Osteoblast (primary cell): ENCODE measurements at regions not wholly inside any gene's neighbourhood (a gene's known extent, or its start where the extent isn't known, plus 50 kb on each side); places are given as distances from the start of the nearest gene placed in this dataset.

Experiments
- DNase-seq: peaks from one replicate; pipeline ENCODE4 v3.0.0; 2011; ENCODE audit warnings: low spot score, mixed read lengths; ENCODE audit not compliant: insufficient read length; ENCODE audit errors: missing footprints
- H2AFZ ChIP-seq: 2 replicates; pipeline ENCODE4 v1.6.0; 2011; ENCODE audit warnings: mild to moderate bottlenecking, low read length
- H3K27ac ChIP-seq: 2 replicates; pipeline ENCODE4 v1.5.1; 2011; ENCODE audit warnings: mild to moderate bottlenecking, low read depth, low read length, moderate library complexity
- H3K27me3 ChIP-seq: 2 replicates; pipeline ENCODE4 v1.6.0; 2012; ENCODE audit warnings: mild to moderate bottlenecking, control low read depth, inconsistent platforms, low read length, moderate library complexity; ENCODE audit not compliant: insufficient read depth
- H3K36me3 ChIP-seq: 2 replicates; pipeline ENCODE4 v1.5.1; 2011; ENCODE audit warnings: mild to moderate bottlenecking, low read length, control low read depth, moderate library complexity; ENCODE audit not compliant: insufficient read depth
- H3K4me1 ChIP-seq: 2 replicates; pipeline ENCODE4 v1.5.1; 2011; ENCODE audit warnings: mild to moderate bottlenecking, low read length, control low read depth, moderate library complexity; ENCODE audit not compliant: insufficient read depth
- H3K4me2 ChIP-seq: 2 replicates; pipeline ENCODE4 v1.6.0; 2011; ENCODE audit warnings: mild to moderate bottlenecking, low read length; ENCODE audit not compliant: insufficient read depth
- H3K4me3 ChIP-seq: fragments of 200-600 bp; sonication (generic); 3 replicates; pipeline ENCODE4 v1.5.1; 2012; ENCODE audit warnings: mild to moderate bottlenecking, low read length, inconsistent platforms; ENCODE audit not compliant: insufficient read depth
- H3K79me2 ChIP-seq: 2 replicates; pipeline ENCODE4 v1.6.0; 2012; ENCODE audit warnings: mild to moderate bottlenecking, low read length, control low read depth, inconsistent platforms; ENCODE audit not compliant: insufficient read depth
- H3K9me3 ChIP-seq: 2 replicates; pipeline ENCODE4 v1.5.1; 2011; ENCODE audit warnings: low read depth, low read length, control low read depth
- H4K20me1 ChIP-seq: 2 replicates; pipeline ENCODE4 v1.6.0; 2012; ENCODE audit warnings: mild to moderate bottlenecking, low read length, control low read depth; ENCODE audit not compliant: insufficient read depth
- CTCF ChIP-seq: IDR thresholded peaks from 2 replicates; pipeline ENCODE4 v1.5.1; 2011; ENCODE audit warnings: mild to moderate bottlenecking, low read depth, low read length, moderate library complexity; ENCODE audit errors: extremely low read depth

DNA sequence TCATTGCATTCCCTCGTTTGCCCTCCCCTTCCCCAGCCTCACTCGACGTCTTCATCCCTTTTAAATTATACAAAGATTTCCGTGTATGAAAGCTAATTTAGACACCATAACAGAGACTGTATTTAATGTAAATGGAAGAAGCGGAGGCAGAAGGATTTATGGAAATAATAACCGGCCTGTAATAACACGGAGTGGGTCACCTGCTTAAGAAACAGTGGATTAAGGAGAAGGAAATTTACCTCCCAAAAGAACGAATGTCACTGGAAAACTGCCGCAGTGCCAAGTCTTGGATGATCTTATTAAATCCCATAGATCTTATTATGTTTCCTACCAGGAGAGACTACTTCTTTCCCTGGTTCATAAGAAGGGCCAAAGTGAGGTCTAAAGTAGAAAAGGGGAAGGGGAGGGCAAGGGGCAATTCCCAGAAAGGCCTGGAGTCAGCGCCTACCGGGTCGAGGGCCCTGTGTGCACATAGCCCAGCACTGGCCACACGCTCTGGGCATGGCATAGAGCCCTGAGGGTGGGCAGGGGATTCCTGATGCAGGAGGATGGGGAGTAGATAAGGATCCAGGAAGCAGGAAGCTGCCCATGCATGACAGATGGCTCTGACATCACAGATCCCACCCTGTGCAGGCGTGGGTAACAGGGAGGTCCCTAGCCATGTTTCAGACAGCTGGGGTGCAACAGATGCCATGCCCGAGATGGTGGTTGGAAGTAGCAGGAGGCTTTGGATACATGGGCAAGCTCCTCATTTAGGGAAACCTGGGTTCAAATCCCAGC lies 56.2 kb upstream of the RPL38 start:
- H3K4me1 ChIP-seq, result no peaks in the 10 kb centered on the region

GRCh38 chr17:74147966-74148365 lies 55.5 kb upstream of the RPL38 start:
- Histone ChIP-seq H3K9me3 (no peaks in the 10 kb centered on the region), H2AFZ (no peak overlapping the region)
- TF ChIP-seq CTCF, result no peak

More for the DNA sequence above, 56.2 kb upstream of the RPL38 start:
- no peak overlapping the region for H3K4me2 ChIP-seq
- no peak overlapping the region for H3K4me3 ChIP-seq
- H3K79me2 ChIP-seq, result no peaks in the 10 kb centered on the region
- DNase-seq, result no peak
- H3K9me3 ChIP-seq, result no peaks in the 10 kb centered on the region
- H2AFZ ChIP-seq, result no peak overlapping the region
- TF ChIP-seq CTCF, result no peak
- no peak overlapping the region for H3K27ac ChIP-seq
- H3K36me3 ChIP-seq, result no peaks in the 10 kb centered on the region
- H4K20me1 ChIP-seq, result no peaks in the 10 kb centered on the region
- no peaks in the 10 kb centered on the region for H3K27me3 ChIP-seq

DNA sequence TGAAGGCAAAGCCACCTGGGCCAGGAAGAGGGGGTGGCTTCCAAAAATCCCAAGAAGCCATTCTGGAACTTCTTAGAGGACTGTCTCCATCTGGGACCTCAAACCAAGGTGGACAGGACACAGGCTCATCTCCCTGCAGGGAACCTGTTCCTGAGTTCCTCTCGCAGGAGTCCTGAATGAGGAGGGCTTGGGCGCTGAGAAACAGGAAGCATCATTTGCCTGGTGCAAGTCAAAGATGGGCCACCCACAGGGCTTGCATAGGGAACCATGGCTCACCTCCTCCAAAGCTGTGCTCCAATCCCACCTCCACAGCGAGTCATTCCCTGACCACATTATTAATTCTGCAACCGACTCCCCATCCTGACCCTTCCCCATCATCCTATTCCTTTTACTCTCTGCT lies 55.0 kb upstream of the RPL38 start:
- no peak overlapping the region for H3K4me2 ChIP-seq
- DNase-seq, result no peak
- TF ChIP-seq CTCF, result no peak
- H3K27me3 ChIP-seq, result no peaks in the 10 kb centered on the region
- no peaks in the 10 kb centered on the region for H3K9me3 ChIP-seq
- no peak overlapping the region for H3K4me3 ChIP-seq
- no peaks in the 10 kb centered on the region for H3K79me2 ChIP-seq
- no peaks in the 10 kb centered on the region for H4K20me1 ChIP-seq
- no peaks in the 10 kb centered on the region for H3K36me3 ChIP-seq
- no peak overlapping the region for H2AFZ ChIP-seq
- H3K4me1 ChIP-seq, result no peaks in the 10 kb centered on the region
- no peak overlapping the region for H3K27ac ChIP-seq

More at GRCh38 chr17:74147966-74148365, 55.5 kb upstream of the RPL38 start:
- Histone ChIP-seq H3K79me2 (no peaks in the 10 kb centered on the region), H3K36me3 (no peaks in the 10 kb centered on the region), H3K27me3 (no peaks in the 10 kb centered on the region), H3K4me2 (no peak overlapping the region), H4K20me1 (no peaks in the 10 kb centered on the region), H3K27ac (no peak overlapping the region), H3K4me3 (no peak overlapping the region), H3K4me1 (no peaks in the 10 kb centered on the region)
- DNase-seq, result no peak

GRCh38 chr17:74148901-74149596 lies 54.4 kb upstream of the RPL38 start:
- Histone ChIP-seq H3K9me3 (no peaks in the 10 kb centered on the region), H4K20me1 (no peaks in the 10 kb centered on the region), H3K36me3 (no peaks in the 10 kb centered on the region), H2AFZ (no peak overlapping the region), H3K27ac (no peak overlapping the region), H3K4me3 (no peak overlapping the region), H3K4me1 (no peaks in the 10 kb centered on the region), H3K4me2 (no peak overlapping the region), H3K79me2 (no peaks in the 10 kb centered on the region), H3K27me3 (no peaks in the 10 kb centered on the region)
- no peak for DNase-seq
- no peak for TF ChIP-seq CTCF
